GM12872 (cell line): ENCODE measurements at regions not wholly inside any gene's neighbourhood (a gene's known extent, or its start where the extent isn't known, plus 50 kb on each side); places are given as distances from the start of the nearest gene placed in this dataset.

Experiments
- TF ChIP-seq, protein P1 (sequence below): IDR thresholded peaks from 3 replicates; pipeline ENCODE4 v1.5.1; 2011; ENCODE audit warnings: low read depth, mild to moderate bottlenecking, low read length, moderate library complexity; ENCODE audit not compliant: insufficient read depth

DNA sequence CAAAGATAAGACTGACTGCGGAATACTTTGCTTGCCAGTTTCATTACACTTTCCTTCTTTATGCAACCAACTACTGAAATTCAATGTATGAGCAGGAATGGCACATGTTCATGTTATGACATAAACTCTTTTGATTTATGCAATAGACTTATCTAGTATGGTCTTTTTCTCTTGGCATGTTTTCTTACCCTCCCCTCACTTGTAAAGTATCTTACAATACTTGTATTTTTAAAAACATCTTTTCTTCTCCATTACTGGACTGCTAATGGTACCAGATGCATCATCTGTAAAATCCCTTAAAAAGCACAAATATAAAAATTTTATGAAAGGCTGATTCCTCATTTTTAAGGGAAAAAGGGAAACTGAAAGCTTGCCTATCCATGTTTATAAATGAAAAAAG, 373.8 kb downstream of the ZEB2 start:
- TF ChIP-seq, protein P1, sequence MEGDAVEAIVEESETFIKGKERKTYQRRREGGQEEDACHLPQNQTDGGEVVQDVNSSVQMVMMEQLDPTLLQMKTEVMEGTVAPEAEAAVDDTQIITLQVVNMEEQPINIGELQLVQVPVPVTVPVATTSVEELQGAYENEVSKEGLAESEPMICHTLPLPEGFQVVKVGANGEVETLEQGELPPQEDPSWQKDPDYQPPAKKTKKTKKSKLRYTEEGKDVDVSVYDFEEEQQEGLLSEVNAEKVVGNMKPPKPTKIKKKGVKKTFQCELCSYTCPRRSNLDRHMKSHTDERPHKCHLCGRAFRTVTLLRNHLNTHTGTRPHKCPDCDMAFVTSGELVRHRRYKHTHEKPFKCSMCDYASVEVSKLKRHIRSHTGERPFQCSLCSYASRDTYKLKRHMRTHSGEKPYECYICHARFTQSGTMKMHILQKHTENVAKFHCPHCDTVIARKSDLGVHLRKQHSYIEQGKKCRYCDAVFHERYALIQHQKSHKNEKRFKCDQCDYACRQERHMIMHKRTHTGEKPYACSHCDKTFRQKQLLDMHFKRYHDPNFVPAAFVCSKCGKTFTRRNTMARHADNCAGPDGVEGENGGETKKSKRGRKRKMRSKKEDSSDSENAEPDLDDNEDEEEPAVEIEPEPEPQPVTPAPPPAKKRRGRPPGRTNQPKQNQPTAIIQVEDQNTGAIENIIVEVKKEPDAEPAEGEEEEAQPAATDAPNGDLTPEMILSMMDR: no peak

DNA sequence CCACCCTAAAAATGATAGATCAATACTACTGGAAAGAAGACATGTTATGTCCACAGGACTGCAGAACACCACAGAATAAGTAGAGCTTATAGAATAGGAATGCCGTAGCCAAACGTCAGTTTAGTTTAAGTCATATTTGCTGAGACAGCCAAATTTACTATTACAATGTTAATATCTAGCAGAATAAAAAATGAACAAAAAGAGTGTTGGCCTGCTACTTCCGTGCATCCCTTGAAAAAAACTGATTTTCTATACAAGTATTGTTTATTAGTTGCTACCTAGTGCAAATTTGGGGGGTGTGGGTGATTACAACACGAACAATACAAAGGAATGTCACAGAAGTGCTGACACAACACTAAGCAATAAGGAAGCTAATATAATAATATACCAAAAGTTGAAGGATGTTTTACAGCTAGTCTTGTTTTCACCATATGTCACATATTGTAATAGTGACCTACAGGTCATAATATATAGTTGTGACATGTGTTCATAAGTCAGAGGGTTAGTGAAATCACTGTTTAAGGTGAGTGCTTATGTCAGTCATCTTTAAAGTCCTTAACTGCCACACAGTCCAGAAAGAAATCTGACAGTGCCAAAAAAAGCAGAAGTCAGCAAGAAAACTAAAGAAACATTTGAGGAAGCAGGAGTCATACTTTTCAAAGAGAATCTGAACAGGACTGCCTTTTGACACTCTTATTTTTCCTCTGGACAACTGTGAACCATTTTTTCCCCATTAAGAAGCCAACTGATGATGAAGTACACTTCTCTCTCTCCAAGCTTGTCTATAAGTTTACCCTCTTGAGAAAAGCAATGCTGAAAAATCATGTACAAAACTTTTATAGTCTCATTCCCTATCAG, 376.4 kb downstream of the ZEB2 start:
- TF ChIP-seq, protein P1: no peak

DNA sequence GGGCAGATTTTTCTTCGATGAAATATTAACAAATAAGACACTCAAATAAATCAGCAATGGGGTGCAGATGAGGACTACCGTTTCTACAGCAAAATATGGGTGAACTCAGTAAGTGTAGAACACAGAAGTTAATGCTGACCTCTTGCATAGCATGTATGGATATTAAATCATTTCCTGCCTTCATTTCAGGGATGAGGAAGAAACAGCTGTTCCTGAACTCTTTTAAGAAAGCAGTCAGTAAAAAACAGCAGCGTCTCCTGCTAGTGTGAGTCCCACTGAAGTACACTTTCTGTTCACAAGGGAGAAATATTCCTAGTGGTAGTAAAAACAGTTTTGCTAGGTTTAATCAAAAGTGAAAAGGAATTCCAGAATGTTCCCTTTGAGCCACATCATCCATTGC, 379.0 kb downstream of the ZEB2 start:
- TF ChIP-seq, protein P1: no peak

DNA sequence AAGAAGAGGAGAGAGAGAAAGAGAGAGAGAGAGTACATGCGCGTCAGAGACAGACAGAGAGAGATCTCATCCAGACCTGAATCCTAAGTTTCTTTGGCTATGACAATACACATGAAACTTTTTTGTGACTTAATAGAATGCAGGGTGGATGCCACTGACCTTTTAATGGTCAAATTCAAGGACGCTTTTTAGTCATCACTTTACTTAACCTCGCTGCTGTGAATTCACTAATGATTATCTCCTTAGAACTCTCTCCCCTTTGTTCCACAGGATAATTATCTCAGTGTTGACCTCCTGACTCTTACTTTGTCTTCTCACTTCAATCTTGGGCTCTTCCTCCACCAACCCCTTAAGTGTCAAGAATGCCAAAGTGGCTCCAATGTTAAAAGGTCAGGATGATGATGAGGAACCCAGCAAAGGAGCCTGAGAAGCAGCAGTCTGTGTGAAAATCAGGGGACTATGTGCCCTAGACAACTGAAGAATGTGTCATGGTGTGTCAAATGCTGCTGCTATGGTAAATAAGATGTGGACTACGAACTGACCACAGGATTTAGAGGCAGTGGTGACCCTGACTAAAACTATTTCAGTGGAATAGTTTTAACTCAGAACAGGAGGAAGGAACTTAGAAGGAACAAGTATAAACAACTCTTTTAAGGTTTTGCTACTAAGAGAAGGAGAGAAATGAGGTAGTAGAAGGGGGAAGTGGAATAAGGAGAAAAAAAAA, 382.1 kb downstream of the ZEB2 start:
- TF ChIP-seq, protein P1: no peak

GRCh38 chr2:144137272-144137671, 382.6 kb downstream of the ZEB2 start:
- TF ChIP-seq, protein P1: no peak

GRCh38 chr2:144136297-144137010, 383.5 kb downstream of the ZEB2 start:
- TF ChIP-seq, protein P1: no peak
